Activated naive CD4-positive, alpha-beta T cell treated with anti-CD3 and anti-CD28 coated beads, Interleukin-2, amount 10 ng/mL, durations not matched to agents 7 days and 5 days (primary cell): ENCODE measurements at regions not wholly inside any gene's neighbourhood (a gene's known extent, or its start where the extent isn't known, plus 50 kb on each side); places are given as distances from the start of the nearest gene placed in this dataset.

Experiments used
- CTCF ChIA-PET: fragments of 350-600 bp; sonication (Branson Sonifier 250); formaldehyde crosslinking; loops from one replicate; lab custom pipeline; 2021; ENCODE audit warnings: antibody characterized with exemption; lab: Charles Lee
- DNase-seq: peaks from one replicate; pipeline ENCODE4 v3.0.0-alpha.2; 2020
- H3K27ac Mint-ChIP-seq: one replicate; pipeline ENCODE4 v1.8.0; 2021; ENCODE audit warnings: mild to moderate bottlenecking, moderate library complexity, mixed read lengths
- H3K27me3 Mint-ChIP-seq: one replicate; pipeline ENCODE4 v1.8.0; 2021; ENCODE audit warnings: mild to moderate bottlenecking, mixed read lengths
- H3K36me3 Mint-ChIP-seq: one replicate; pipeline ENCODE4 v1.8.0; 2021; ENCODE audit warnings: mixed read lengths
- H3K4me1 Mint-ChIP-seq: one replicate; pipeline ENCODE4 v1.8.0; 2021; ENCODE audit warnings: mixed read lengths
- H3K4me3 Mint-ChIP-seq: one replicate; pipeline ENCODE4 v1.8.0; 2021; ENCODE audit warnings: mild to moderate bottlenecking, moderate library complexity, mixed read lengths
- H3K9me3 Mint-ChIP-seq: one replicate; pipeline ENCODE4 v1.8.0; 2021; ENCODE audit warnings: mixed read lengths

DNA sequence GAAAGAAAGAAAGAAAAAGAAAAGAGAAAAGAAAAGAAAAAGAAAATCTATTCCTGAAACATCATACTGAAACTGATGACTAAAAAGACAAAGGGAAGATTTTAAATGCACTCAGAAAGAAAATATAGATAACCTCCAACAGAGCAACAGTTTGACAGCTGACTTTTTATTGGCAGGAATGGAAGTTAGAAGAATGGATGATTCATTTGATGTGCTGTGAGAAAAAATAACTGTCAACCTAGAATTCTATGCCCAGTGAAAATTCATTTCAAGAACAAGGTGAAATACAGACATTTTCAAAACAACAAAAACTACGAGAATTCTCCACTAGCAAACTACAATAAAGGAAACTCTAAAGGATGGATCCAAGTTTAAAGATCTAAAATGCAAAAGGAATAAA lies 50.5 kb upstream of the HSPA12A start:
- CTCF ChIA-PET: no interaction called here
- no peak overlapping the region for H3K4me3 Mint-ChIP-seq
- no peaks in the 10 kb centered on the region for H3K9me3 Mint-ChIP-seq
- peaks cover 3% of the 10 kb centered on the region for H3K4me1 Mint-ChIP-seq
- no peaks in the 10 kb centered on the region for H3K36me3 Mint-ChIP-seq
- H3K27ac Mint-ChIP-seq: no peak overlapping the region
- DNase-seq: no peak
- peaks cover 24% of the 10 kb centered on the region for H3K27me3 Mint-ChIP-seq

DNA sequence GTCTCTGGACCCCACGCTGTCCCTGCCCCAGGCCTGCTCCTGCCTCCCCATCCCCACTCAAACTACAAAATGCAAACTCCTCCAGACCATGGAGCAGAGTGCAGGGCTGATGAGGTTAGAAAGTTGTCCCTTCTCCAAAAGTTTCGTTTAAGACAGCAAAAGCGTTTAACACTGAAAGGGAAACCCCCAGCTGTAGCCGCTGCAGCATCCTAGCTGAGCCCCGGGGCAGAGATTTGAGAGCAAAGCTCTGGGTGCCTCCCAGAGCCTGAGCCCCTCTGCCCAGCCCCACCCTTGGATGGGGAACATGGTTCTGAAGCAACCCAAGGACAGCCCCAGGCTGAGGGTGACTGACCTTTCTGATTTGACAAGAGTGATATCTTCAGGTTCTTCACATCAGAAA lies 52.8 kb upstream of the ENO4 start:
- DNase-seq: no peak
- Mint-ChIP-seq H3K27me3 (peaks cover 20% of the 10 kb centered on the region), H3K27ac (no peak overlapping the region), H3K9me3 (no peaks in the 10 kb centered on the region), H3K36me3 (no peaks in the 10 kb centered on the region), H3K4me1 (no peaks in the 10 kb centered on the region), H3K4me3 (no peak overlapping the region)
- CTCF ChIA-PET: interaction anchor here (0.6 to 5.1 kb wide), 13 partner anchors 8 to 382 kb away, joined by 3 to 85 read pairs (median 3); no protein-coding TSS in a partner anchor

DNA sequence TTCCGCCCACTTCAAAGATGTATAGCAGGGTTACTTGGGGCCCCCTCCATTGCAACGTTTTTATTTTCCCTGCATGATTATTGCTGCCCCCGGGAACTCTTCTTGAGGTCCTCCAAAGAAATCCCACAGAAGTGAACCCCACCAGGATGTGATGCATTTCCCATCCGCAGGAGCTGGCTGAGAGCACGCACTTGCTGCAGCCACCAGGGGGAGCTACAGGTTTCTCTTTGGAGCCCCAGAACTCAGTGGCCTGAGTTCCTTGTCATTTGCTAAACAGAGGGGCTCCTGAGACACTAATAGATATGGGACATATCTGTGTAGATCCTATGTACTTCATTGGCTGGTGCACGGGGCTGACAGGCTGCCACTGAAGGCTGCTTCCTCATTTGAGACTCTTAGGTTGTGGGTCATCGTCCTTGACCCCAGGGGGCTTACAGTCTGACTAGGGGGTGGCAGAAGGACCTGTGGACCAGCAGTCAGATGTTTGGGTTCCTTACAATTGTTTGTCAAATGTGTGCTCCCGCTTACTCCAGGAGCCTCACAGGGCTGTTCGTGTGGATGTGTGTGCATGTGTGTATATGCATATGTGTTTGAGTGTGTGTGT lies 52.3 kb upstream of the ENO4 start:
- Mint-ChIP-seq H3K27me3 (peaks cover 20% of the 10 kb centered on the region), H3K4me1 (no peaks in the 10 kb centered on the region), H3K27ac (no peak overlapping the region), H3K36me3 (no peaks in the 10 kb centered on the region), H3K4me3 (no peak overlapping the region), H3K9me3 (no peaks in the 10 kb centered on the region)
- peak; percentile 78 for DNase-seq
- CTCF ChIA-PET: interaction anchor here (0.6 to 5.1 kb wide), 12 partner anchors 8 to 381 kb away, joined by 3 to 85 read pairs (median 4); no protein-coding TSS in a partner anchor

DNA sequence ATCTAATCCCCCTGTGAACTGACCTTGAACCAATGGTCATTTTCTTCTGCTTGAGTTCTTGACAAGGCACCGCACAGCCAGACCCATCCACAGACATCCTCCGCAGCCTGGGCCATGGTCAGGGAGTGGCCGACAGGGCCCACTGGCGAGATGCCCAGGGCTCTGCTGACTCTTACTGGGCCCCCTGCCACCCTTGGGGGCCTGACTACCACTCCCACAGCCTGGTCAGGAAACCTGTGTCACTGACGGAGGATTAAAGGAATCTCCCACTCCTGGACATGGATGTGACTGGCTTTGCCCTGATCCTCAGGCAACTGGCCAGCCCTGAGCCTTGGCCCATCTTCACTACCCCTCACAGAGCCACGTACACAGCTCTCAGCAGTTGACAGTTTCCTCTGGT lies 50.4 kb upstream of the ENO4 start:
- H3K9me3 Mint-ChIP-seq: no peaks in the 10 kb centered on the region
- H3K36me3 Mint-ChIP-seq: no peaks in the 10 kb centered on the region
- no peaks in the 10 kb centered on the region for H3K4me1 Mint-ChIP-seq
- CTCF ChIA-PET: interaction anchor here (0.8 kb wide), 1 partner anchor 376 kb away, joined by 3 read pairs; no protein-coding TSS in a partner anchor
- no peak overlapping the region for H3K27ac Mint-ChIP-seq
- peaks cover 13% of the 10 kb centered on the region for H3K27me3 Mint-ChIP-seq
- DNase-seq: no peak
- H3K4me3 Mint-ChIP-seq: no peak overlapping the region
